ENCODE measurements at regions not wholly inside any gene's neighbourhood (a gene's known extent, or its start where the extent isn't known, plus 50 kb on each side); places are given as distances from the start of the nearest gene placed in this dataset.

- H2AK5ac ChIP-seq (ENCODE audit: low read depth, low read length) = no peak overlapping the region
- FAIRE-seq = no peak
- H4K8ac ChIP-seq (ENCODE audit: extremely low read depth, insufficient read depth, low read length) = no peak overlapping the region
- POLR2A ChIA-PET (ENCODE audit: partially characterized antibody) = no interaction called here
- no peak overlapping the region for H4K5ac ChIP-seq (ENCODE audit: insufficient read length, low read depth, low read length)
- H3K36me3 ChIP-seq (ENCODE audit: control insufficient read depth in 2 of 4, insufficient read depth in 4 of 4, low read length in 3 of 4) = no peaks in the 10 kb centered on the region
- no peak overlapping the region for H2AFZ ChIP-seq (ENCODE audit: low read length)
- DNase-seq (ENCODE audit: low read depth in 1 of 2, low spot score in 2 of 2) = no peak
- H3K4me3 ChIP-seq (ENCODE audit: extremely low read depth in 1 of 4, insufficient read depth in 2 of 4, low read depth in 3 of 4, low read length in 4 of 4) = no peak overlapping the region
- H4K91ac ChIP-seq (replicated peaks; ENCODE audit: insufficient read length, low read length) = no peak overlapping the region
- H3K23me2 ChIP-seq (ENCODE audit: low read depth, low read length) = no peaks in the 10 kb centered on the region
- H2BK5ac ChIP-seq (ENCODE audit: low read depth, low read length) = no peak overlapping the region
- no peaks in the 10 kb centered on the region for H3K79me1 ChIP-seq (ENCODE audit: low read depth, low read length)
- 88% methylated on average over 5 of the region's 5 CpGs; no CpG with 5 or more reads in 1 of the 2 experiments for WGBS, 2 experiments (ENCODE audit: extremely low coverage in 1 of 2, insufficient coverage in 1 of 2, insufficient read length in 1 of 2, insufficient replicate concordance in 2 of 2, low coverage in 1 of 2, low lambda C conversion rate in 2 of 2, missing lambda C conversion rate in 1 of 2)
- CTCF ChIA-PET (ENCODE audit: partially characterized antibody) = interaction anchor here (0.7 to 0.8 kb wide), 2 partner anchors 8 to 1110 kb away, joined by 3 to 4 read pairs; no protein-coding TSS in a partner anchor
- H3K4ac ChIP-seq (replicated peaks; ENCODE audit: insufficient read length, low read depth, low read length) = no peak overlapping the region
- H3K27me3 ChIP-seq (replicated peaks in 1 of 4; ENCODE audit: control insufficient read depth in 3 of 4, extremely low read depth in 1 of 4, insufficient read depth in 3 of 4, low read length in 3 of 4) = no peaks in the 10 kb centered on the region
- no peak overlapping the region for H3K9ac ChIP-seq (replicated peaks in 1 of 4; ENCODE audit: extremely low read depth in 1 of 4, low read depth in 3 of 4, low read length in 3 of 4)
- peaks cover 0 to 3% (median 2%) of the 10 kb centered on the region in 4 experiments; a peak in 3 of 7 replicates for H3K4me1 ChIP-seq (replicated peaks in 1 of 4; ENCODE audit: control insufficient read depth in 3 of 4, insufficient read depth in 4 of 4, low read length in 3 of 4)
- H3K79me2 ChIP-seq (ENCODE audit: control insufficient read depth in 1 of 2, insufficient read depth in 2 of 2, low read length in 2 of 2) = no peaks in the 10 kb centered on the region
- no peak overlapping the region for H3K18ac ChIP-seq (ENCODE audit: extremely low read depth, low read length)
- no peak overlapping the region for H2BK120ac ChIP-seq (replicated peaks; ENCODE audit: low read depth, low read length)
- H3K14ac ChIP-seq (ENCODE audit: insufficient read length) = no peak overlapping the region
- H2BK12ac ChIP-seq (ENCODE audit: low read depth, low read length) = peak overlapping the region; percentile 30; the same call in 1 of the 2 replicates
- H4K20me1 ChIP-seq (replicated peaks in 1 of 2; ENCODE audit: control insufficient read depth in 1 of 2, insufficient read depth in 2 of 2, low read length in 2 of 2) = no peaks in the 10 kb centered on the region
- no peak overlapping the region for H3K27ac ChIP-seq (ENCODE audit: low read depth, low read length)
- H3K23ac ChIP-seq (ENCODE audit: insufficient read length) = no peak overlapping the region
- no peak overlapping the region for H3K56ac ChIP-seq (replicated peaks; ENCODE audit: insufficient read length, low read depth, low read length)
- no peaks in the 10 kb centered on the region for H3K9me3 ChIP-seq (ENCODE audit: insufficient read depth in 2 of 2, low read depth in 1 of 2, low read length in 1 of 2)
- no peak overlapping the region for H2BK15ac ChIP-seq (ENCODE audit: low read length)
- no peak overlapping the region for H3K4me2 ChIP-seq (ENCODE audit: insufficient read depth in 1 of 2, low read depth in 2 of 2, low read length in 2 of 2)
- TF ChIP-seq CTBP2 (IDR thresholded peaks at IDR 0.05; ENCODE audit: borderline replicate concordance, insufficient read depth, insufficient read length, low read length) = no peak
- no peak for TF ChIP-seq TAF7 (optimal IDR thresholded peaks at IDR 0.05; ENCODE audit: borderline replicate concordance, low read depth, low read length)
- no peak for TF ChIP-seq SRF (IDR thresholded peaks at IDR 0.05; ENCODE audit: low read depth, low read length)
- no peak for TF ChIP-seq BRCA1 (IDR thresholded peaks at IDR 0.05; ENCODE audit: low read depth, low read length)
- no peak for TF ChIP-seq MAFK (IDR thresholded peaks at IDR 0.05; ENCODE audit: low read depth, low read length)
- H2BK20ac ChIP-seq (ENCODE audit: low read length) = no peak overlapping the region
Observed at GRCh38 chr10:30728127-30728526, 98.6 kb upstream of the LYZL2 start.

Data from H1 (cell line).